CD4-positive, CD25-positive, alpha-beta regulatory T cell (primary cell): ENCODE measurements at regions not wholly inside any gene's neighbourhood (a gene's known extent, or its start where the extent isn't known, plus 50 kb on each side); places are given as distances from the start of the nearest gene placed in this dataset.

ENCODE experiments used
- ATAC-seq, 2 donors: fragments of 150-1000 bp; cut with Tn5 transposase; one replicate each; pipeline ENCODE4 v1.10.0; 2021; ENCODE audit warnings: low read depth in 2 of 2, moderate number of reproducible peaks in 2 of 2, moderate library complexity in 1 of 2
- DNase-seq, 3 donors: peaks; one replicate each; pipeline versions ENCODE4 v3.0.0 to v3.0.0-alpha.2; 2012 to 2022; ENCODE audit warnings: mixed read lengths in 1 of 3
- H3K27ac ChIP-seq: one replicate; pipeline ENCODE4 v1.7.0; 2013; ENCODE audit warnings: mild to moderate bottlenecking, low read length; ENCODE audit not compliant: insufficient read depth, poor library complexity, severe bottlenecking
- H3K27me3 ChIP-seq: one replicate; pipeline ENCODE4 v1.7.0; 2013; ENCODE audit warnings: low read length; ENCODE audit not compliant: control insufficient read depth, insufficient read depth
- H3K36me3 ChIP-seq: one replicate; pipeline ENCODE4 v1.7.0; 2013; ENCODE audit warnings: mild to moderate bottlenecking, low read length, moderate library complexity; ENCODE audit not compliant: control insufficient read depth, insufficient read depth
- H3K4me1 ChIP-seq: 2 replicates; pipeline ENCODE4 v1.7.0; 2013; ENCODE audit warnings: mild to moderate bottlenecking, low read length; ENCODE audit not compliant: insufficient read depth, control insufficient read depth, poor library complexity, severe bottlenecking
- H3K4me3 ChIP-seq: one replicate; pipeline ENCODE4 v1.7.0; 2013; ENCODE audit warnings: low read depth, mild to moderate bottlenecking, low read length, moderate library complexity
- H3K9me3 ChIP-seq, 2 experiments: 1 replicate in 1 of 2; 2 replicates in 1 of 2; pipeline ENCODE4 v1.7.0; 2013; ENCODE audit warnings: low read length in 2 of 2, mild to moderate bottlenecking in 1 of 2, moderate library complexity in 1 of 2; ENCODE audit not compliant: control insufficient read depth in 2 of 2
- H3K27ac Mint-ChIP-seq, 3 donors: one replicate each; pipeline ENCODE4 v1.8.0; 2020 to 2022; ENCODE audit warnings: mild to moderate bottlenecking in 3 of 3, mixed read lengths in 3 of 3, moderate library complexity in 2 of 3
- H3K27me3 Mint-ChIP-seq: one replicate; pipeline ENCODE4 v1.8.0; 2022; ENCODE audit warnings: mild to moderate bottlenecking, mixed read lengths
- H3K36me3 Mint-ChIP-seq: one replicate; pipeline ENCODE4 v1.8.0; 2020; ENCODE audit warnings: mixed read lengths
- H3K4me1 Mint-ChIP-seq, 4 donors: one replicate each; pipeline ENCODE4 v1.8.0; 2020 to 2022; ENCODE audit warnings: mixed read lengths in 4 of 4, mild to moderate bottlenecking in 1 of 4
- H3K4me3 Mint-ChIP-seq, 4 donors: one replicate each; pipeline ENCODE4 v1.8.0; 2020 to 2022; ENCODE audit warnings: mild to moderate bottlenecking in 4 of 4, mixed read lengths in 4 of 4, moderate library complexity in 3 of 4
- H3K9me3 Mint-ChIP-seq, 7 donors: one replicate each; pipeline ENCODE4 v1.8.0; 2020 to 2022; ENCODE audit warnings: mixed read lengths in 7 of 7, mild to moderate bottlenecking in 3 of 7, moderate library complexity in 2 of 7

DNA sequence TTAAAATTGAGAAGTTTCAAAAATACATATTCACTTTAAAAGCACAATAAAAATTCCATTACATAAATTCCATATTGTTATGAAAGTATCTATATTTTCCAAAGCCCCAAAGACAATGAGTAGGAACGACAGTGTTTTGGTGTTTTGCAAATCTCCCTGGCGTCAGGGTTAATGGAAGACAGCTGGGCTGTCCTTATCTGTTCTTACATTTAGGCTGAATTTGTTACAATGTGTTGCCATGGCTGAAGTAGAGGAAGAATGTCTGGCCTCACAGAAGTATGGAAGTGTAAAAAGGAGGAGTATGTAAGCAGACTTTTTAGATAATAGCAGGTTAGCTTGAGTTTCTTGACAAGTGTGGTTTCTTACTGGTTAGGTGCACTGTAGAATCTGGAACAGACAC, 124.4 kb upstream of the SPATA13 start:
- Histone ChIP-seq H3K27ac (no peak overlapping the region), H3K27me3 (peaks cover 18% of the 10 kb centered on the region), H3K9me3 (no peaks in the 10 kb centered on the region), H3K4me1 (no peaks in the 10 kb centered on the region), H3K4me3 (no peak overlapping the region), H3K36me3 (no peaks in the 10 kb centered on the region)
- H3K27ac Mint-ChIP-seq, result no peak overlapping the region
- H3K36me3 Mint-ChIP-seq, result no peaks in the 10 kb centered on the region
- H3K4me3 Mint-ChIP-seq, result no peak overlapping the region
- peaks cover 0 to 4% (median 1%) of the 10 kb centered on the region in 4 donors for H3K4me1 Mint-ChIP-seq
- H3K9me3 Mint-ChIP-seq, result peaks cover 0 to 2% (median 0%) of the 10 kb centered on the region in 7 donors
- ATAC-seq, result no peak
- no peak for DNase-seq
- peaks cover 41% of the 10 kb centered on the region for H3K27me3 Mint-ChIP-seq

GRCh38 chr13:24038405-24038804, 122.1 kb upstream of the SPATA13 start:
- H3K9me3 Mint-ChIP-seq, result no peaks in the 10 kb centered on the region
- Histone ChIP-seq H3K9me3 (no peaks in the 10 kb centered on the region), H3K36me3 (no peaks in the 10 kb centered on the region), H3K4me3 (no peak overlapping the region), H3K27me3 (peaks cover 14% of the 10 kb centered on the region), H3K4me1 (no peaks in the 10 kb centered on the region), H3K27ac (no peak overlapping the region)
- no peak for ATAC-seq
- H3K4me3 Mint-ChIP-seq, result no peak overlapping the region
- no peaks in the 10 kb centered on the region for H3K36me3 Mint-ChIP-seq
- H3K27ac Mint-ChIP-seq, result no peak overlapping the region
- DNase-seq, result no peak
- H3K27me3 Mint-ChIP-seq, result peaks cover 28% of the 10 kb centered on the region
- peaks cover 0 to 4% (median 1%) of the 10 kb centered on the region in 4 donors for H3K4me1 Mint-ChIP-seq

- H3K4me3 ChIP-seq, result no peak overlapping the region
- no peak overlapping the region for H3K27ac ChIP-seq
- no peak overlapping the region for H3K27ac Mint-ChIP-seq
- DNase-seq, result no peak
- H3K4me3 Mint-ChIP-seq, result no peak overlapping the region
- ATAC-seq, result no peak
- H3K27me3 Mint-ChIP-seq, result peaks cover 24% of the 10 kb centered on the region
- H3K27me3 ChIP-seq, result peaks cover 9% of the 10 kb centered on the region
- no peaks in the 10 kb centered on the region for H3K4me1 ChIP-seq
- no peaks in the 10 kb centered on the region for H3K9me3 Mint-ChIP-seq
- no peaks in the 10 kb centered on the region for H3K9me3 ChIP-seq
- no peaks in the 10 kb centered on the region for H3K36me3 Mint-ChIP-seq
- H3K4me1 Mint-ChIP-seq, result peaks cover 0 to 4% (median 1%) of the 10 kb centered on the region in 4 donors
- no peaks in the 10 kb centered on the region for H3K36me3 ChIP-seq
Measured at GRCh38 chr13:24038841-24039330, 121.6 kb upstream of the SPATA13 start.

- DNase-seq (no peak), ATAC-seq (no peak)
- H3K27me3 Mint-ChIP-seq, result peaks cover 22% of the 10 kb centered on the region
- Histone ChIP-seq H3K27ac (no peak overlapping the region), H3K27me3 (peaks cover under 1% of the 10 kb centered on the region), H3K9me3 (no peaks in the 10 kb centered on the region), H3K4me1 (no peaks in the 10 kb centered on the region), H3K36me3 (no peaks in the 10 kb centered on the region), H3K4me3 (no peak overlapping the region)
- no peaks in the 10 kb centered on the region for H3K9me3 Mint-ChIP-seq
- H3K27ac Mint-ChIP-seq, result no peak overlapping the region
- no peak overlapping the region for H3K4me3 Mint-ChIP-seq
- no peaks in the 10 kb centered on the region for H3K36me3 Mint-ChIP-seq
- peaks cover 0 to 4% (median 1%) of the 10 kb centered on the region in 4 donors for H3K4me1 Mint-ChIP-seq
Measured at GRCh38 chr13:24039621-24040475, 120.7 kb upstream of the SPATA13 start.

DNA sequence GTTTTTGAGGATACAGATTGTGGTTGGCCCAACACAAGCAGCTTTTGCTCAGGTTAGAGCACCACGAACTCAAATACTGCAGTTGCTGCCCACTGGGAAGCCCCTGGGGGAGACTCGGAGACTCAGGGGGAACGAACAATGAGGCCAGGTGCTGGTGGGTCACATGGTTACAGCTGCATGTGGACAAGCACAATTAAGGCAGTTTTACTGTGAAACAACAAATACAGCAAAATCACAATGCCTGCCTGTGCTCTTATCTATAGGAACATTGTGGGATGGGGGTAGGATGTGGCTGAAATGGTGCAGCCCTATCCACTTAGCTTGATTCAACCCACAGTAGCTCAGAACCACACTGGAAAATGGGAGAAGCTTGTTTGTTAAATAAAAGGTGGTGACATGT, 119.7 kb upstream of the SPATA13 start:
- no peaks in the 10 kb centered on the region for H3K9me3 Mint-ChIP-seq
- Histone ChIP-seq H3K27ac (no peak overlapping the region), H3K4me1 (no peaks in the 10 kb centered on the region), H3K9me3 (no peaks in the 10 kb centered on the region), H3K4me3 (no peak overlapping the region), H3K27me3 (no peaks in the 10 kb centered on the region), H3K36me3 (no peaks in the 10 kb centered on the region)
- ATAC-seq (no peak), DNase-seq (no peak)
- no peak overlapping the region for H3K4me3 Mint-ChIP-seq
- peaks cover 0 to 4% (median 1%) of the 10 kb centered on the region in 4 donors for H3K4me1 Mint-ChIP-seq
- no peaks in the 10 kb centered on the region for H3K36me3 Mint-ChIP-seq
- H3K27me3 Mint-ChIP-seq, result peaks cover 19% of the 10 kb centered on the region
- no peak overlapping the region for H3K27ac Mint-ChIP-seq

- Histone ChIP-seq H3K36me3 (no peaks in the 10 kb centered on the region), H3K9me3 (peaks cover 0 to 3% of the 10 kb centered on the region in 2 experiments), H3K27me3 (peaks cover 2% of the 10 kb centered on the region), H3K4me3 (no peak overlapping the region), H3K27ac (no peak overlapping the region), H3K4me1 (no peaks in the 10 kb centered on the region)
- Mint-ChIP-seq H3K4me3 (no peak overlapping the region), H3K9me3 (peaks cover 0 to 5% (median 0%) of the 10 kb centered on the region in 7 donors), H3K4me1 (peaks cover 0 to 4% (median 1%) of the 10 kb centered on the region in 4 donors), H3K27me3 (peaks cover 10% of the 10 kb centered on the region), H3K27ac (no peak overlapping the region), H3K36me3 (no peaks in the 10 kb centered on the region)
- no peak for ATAC-seq
- DNase-seq, result no peak
Measured at GRCh38 chr13:24041651-24042225, 118.8 kb upstream of the SPATA13 start.

GRCh38 chr13:24042710-24043440, 117.6 kb upstream of the SPATA13 start:
- Mint-ChIP-seq H3K4me3 (no peak overlapping the region), H3K27ac (no peak overlapping the region), H3K27me3 (peaks cover 15% of the 10 kb centered on the region), H3K4me1 (peaks cover 0 to 4% (median 1%) of the 10 kb centered on the region in 4 donors), H3K36me3 (no peaks in the 10 kb centered on the region), H3K9me3 (peaks cover 0 to 11% (median 2%) of the 10 kb centered on the region in 7 donors)
- Histone ChIP-seq H3K9me3 (peaks cover 5 to 9% of the 10 kb centered on the region in 2 experiments), H3K36me3 (no peaks in the 10 kb centered on the region), H3K27me3 (peaks cover 10% of the 10 kb centered on the region), H3K4me3 (no peak overlapping the region), H3K4me1 (no peaks in the 10 kb centered on the region), H3K27ac (no peak overlapping the region)
- DNase-seq, result no peak
- no peak for ATAC-seq
